Panc1 (cell line): ENCODE measurements at regions not wholly inside any gene's neighbourhood (a gene's known extent, or its start where the extent isn't known, plus 50 kb on each side); places are given as distances from the start of the nearest gene placed in this dataset.

Source experiments
- ATAC-seq: fragments of 200-7000 bp; cut with Tn5 transposase; 2 replicates; pipeline ENCODE4 v1.9.1; 2020; ENCODE audit warnings: mild to moderate bottlenecking, moderate library complexity
- BruUV-seq: library from RNA; stranded (reverse); fragments of 400-500 nt; replicated peaks from 2 replicates; lab custom pipeline; 2021; lab: Mats Ljungman, UMichigan
- CTCF ChIA-PET: fragments of 300-600 bp; sonication (Branson Sonifier 250); formaldehyde crosslinking; loops from one replicate; lab custom pipeline; 2022; ENCODE audit warnings: antibody characterized with exemption; lab: Charles Lee
- POLR2A ChIA-PET: fragments of 300-600 bp; sonication (Branson Sonifier 250); formaldehyde crosslinking; loops from one replicate; lab custom pipeline; 2022; ENCODE audit warnings: antibody characterized with exemption; lab: Charles Lee
- DNase-seq: peaks from one replicate; pipeline ENCODE4 v3.0.0-alpha.2; 2010; ENCODE audit warnings: low read depth, low spot score
- H3K27ac ChIP-seq: 2 replicates; pipeline ENCODE4 v1.5.1; 2011; ENCODE audit warnings: mild to moderate bottlenecking, low read length, inconsistent platforms
- H3K27me3 ChIP-seq: fragments of 200-500 bp; sonication (Bioruptor generic); 2 replicates; pipeline ENCODE4 v1.6.0; 2014; ENCODE audit warnings: low read length, inconsistent platforms; ENCODE audit not compliant: control insufficient read depth, insufficient read depth
- H3K36me3 ChIP-seq: fragments of 200-500 bp; sonication (Bioruptor generic); 2 replicates; pipeline ENCODE4 v1.5.1; 2014; ENCODE audit warnings: inconsistent platforms, mild to moderate bottlenecking, low read length, moderate library complexity; ENCODE audit not compliant: control insufficient read depth, insufficient read depth
- H3K4me1 ChIP-seq: 2 replicates; pipeline ENCODE4 v1.5.1; 2011; ENCODE audit warnings: inconsistent platforms, mild to moderate bottlenecking, low read length, moderate library complexity; ENCODE audit not compliant: control insufficient read depth, insufficient read depth
- H3K4me3 ChIP-seq, 2 experiments: 2 replicates each; pipeline ENCODE4 v1.5.1; 2011 to 2012; ENCODE audit warnings: low read depth in 2 of 2, low read length in 2 of 2, mild to moderate bottlenecking in 2 of 2, inconsistent platforms in 1 of 2, moderate library complexity in 1 of 2
- H3K9me3 ChIP-seq: fragments of 200-500 bp; sonication (Bioruptor generic); 2 replicates; pipeline ENCODE4 v1.5.1; 2014; ENCODE audit warnings: low read depth, mild to moderate bottlenecking, inconsistent platforms, low read length, moderate library complexity; ENCODE audit not compliant: control insufficient read depth, insufficient read depth
- CTCF ChIP-seq: fragments of 450-650 bp; IDR thresholded peaks from 2 replicates; pipeline ENCODE4 v1.5.1; 2017; ENCODE audit warnings: mild to moderate bottlenecking
- POLR2AphosphoS5 ChIP-seq: IDR thresholded peaks from 2 replicates; pipeline ENCODE4 v1.6.1; 2012; ENCODE audit warnings: mild to moderate bottlenecking, low read depth, low read length, moderate library complexity
- REST ChIP-seq, 2 experiments: IDR thresholded peaks; 2 replicates each; pipeline ENCODE4 v1.6.1; 2011 to 2012; ENCODE audit warnings: low read depth in 2 of 2, control low read depth in 1 of 2, low read length in 1 of 2, mild to moderate bottlenecking in 1 of 2, moderate library complexity in 1 of 2; ENCODE audit not compliant: insufficient read depth in 1 of 2
- SIN3A ChIP-seq: IDR thresholded peaks from 2 replicates; pipeline ENCODE4 v1.6.1; 2012; ENCODE audit warnings: low read depth, mild to moderate bottlenecking, low read length, moderate library complexity, borderline replicate concordance; ENCODE audit not compliant: insufficient read depth
- TCF7L2 ChIP-seq: IDR thresholded peaks from 2 replicates; pipeline ENCODE4 v1.6.1; 2011; ENCODE audit warnings: mild to moderate bottlenecking, low read depth, low read length, inconsistent platforms
- in situ Hi-C: cut with HindIII; loops from 2 replicates; pipeline ENCODE4 v1.10.0; 2016; ENCODE audit warnings: low sequenced_read_pairs, low pct_unique_long_range_greater_than_20kb
- intact Hi-C: fragments of 100-400 bp; cut with micrococcal nuclease; formaldehyde crosslinking; loops from one replicate; pipeline ENCODE4 v1.10.0; 2022; ENCODE audit not compliant: unreplicated experiment

GRCh38 chr5:130536691-130537090 lies 628.4 kb downstream of the HINT1 start:
- CTCF ChIA-PET: no interaction called here
- BruUV-seq: no TSS peak
- in situ Hi-C loops: no loop called here
- Histone ChIP-seq H3K27me3 (no peaks in the 10 kb centered on the region), H3K9me3 (no peaks in the 10 kb centered on the region), H3K27ac (no peak overlapping the region), H3K4me3 (no peak overlapping the region), H3K36me3 (no peaks in the 10 kb centered on the region), H3K4me1 (no peaks in the 10 kb centered on the region)
- TF ChIP-seq SIN3A: no peak
- ATAC-seq: no peak
- POLR2A ChIA-PET: no interaction called here
- intact Hi-C loops: no loop called here
- no peak for DNase-seq

GRCh38 chr5:130532786-130533185 lies 628.5 kb downstream of the CHSY3 start:
- POLR2A ChIA-PET: no interaction called here
- Histone ChIP-seq H3K4me3 (no peak overlapping the region), H3K9me3 (no peaks in the 10 kb centered on the region), H3K27me3 (no peaks in the 10 kb centered on the region), H3K27ac (no peak overlapping the region), H3K36me3 (no peaks in the 10 kb centered on the region), H3K4me1 (no peaks in the 10 kb centered on the region)
- intact Hi-C loops: no loop called here
- no peak for DNase-seq
- BruUV-seq: no TSS peak
- CTCF ChIA-PET: no interaction called here
- in situ Hi-C loops: no loop called here
- ATAC-seq: no peak
- TF ChIP-seq CTCF (no peak), SIN3A (no peak), TCF7L2 (no peak), POLR2AphosphoS5 (no peak), REST (IDR thresholded peaks at IDR 0.05; ENCODE audit: insufficient read depth in 1 of 2, low read depth in 2 of 2, low read length in 1 of 2) (no peak)

GRCh38 chr5:130529511-130530485 lies 625.5 kb downstream of the CHSY3 start:
- in situ Hi-C loops: no loop called here
- ATAC-seq (no peak), DNase-seq (no peak)
- no peak for TF ChIP-seq REST (IDR thresholded peaks at IDR 0.05; ENCODE audit: insufficient read depth in 1 of 2, low read depth in 2 of 2, low read length in 1 of 2)
- TF ChIP-seq CTCF: no peak
- TF ChIP-seq TCF7L2: no peak
- no peak for TF ChIP-seq SIN3A
- TF ChIP-seq POLR2AphosphoS5: no peak
- H3K36me3 ChIP-seq: no peaks in the 10 kb centered on the region
- BruUV-seq: no TSS peak
- ChIA-PET POLR2A (no interaction called here), CTCF (no interaction called here)
- H3K9me3 ChIP-seq: no peaks in the 10 kb centered on the region
- H3K4me1 ChIP-seq: no peaks in the 10 kb centered on the region
- intact Hi-C loops: no loop called here
- H3K27me3 ChIP-seq: no peaks in the 10 kb centered on the region
- no peak overlapping the region for H3K4me3 ChIP-seq
- H3K27ac ChIP-seq: no peak overlapping the region
